ENCODE measurements at regions not wholly inside any gene's neighbourhood (a gene's known extent, or its start where the extent isn't known, plus 50 kb on each side); places are given as distances from the start of the nearest gene placed in this dataset.
"Not testable (repeated sequence)": the region's sequence is repeated elsewhere in the genome, so short reads cannot be mapped to it uniquely, and the experiment has no call there.

DNA sequence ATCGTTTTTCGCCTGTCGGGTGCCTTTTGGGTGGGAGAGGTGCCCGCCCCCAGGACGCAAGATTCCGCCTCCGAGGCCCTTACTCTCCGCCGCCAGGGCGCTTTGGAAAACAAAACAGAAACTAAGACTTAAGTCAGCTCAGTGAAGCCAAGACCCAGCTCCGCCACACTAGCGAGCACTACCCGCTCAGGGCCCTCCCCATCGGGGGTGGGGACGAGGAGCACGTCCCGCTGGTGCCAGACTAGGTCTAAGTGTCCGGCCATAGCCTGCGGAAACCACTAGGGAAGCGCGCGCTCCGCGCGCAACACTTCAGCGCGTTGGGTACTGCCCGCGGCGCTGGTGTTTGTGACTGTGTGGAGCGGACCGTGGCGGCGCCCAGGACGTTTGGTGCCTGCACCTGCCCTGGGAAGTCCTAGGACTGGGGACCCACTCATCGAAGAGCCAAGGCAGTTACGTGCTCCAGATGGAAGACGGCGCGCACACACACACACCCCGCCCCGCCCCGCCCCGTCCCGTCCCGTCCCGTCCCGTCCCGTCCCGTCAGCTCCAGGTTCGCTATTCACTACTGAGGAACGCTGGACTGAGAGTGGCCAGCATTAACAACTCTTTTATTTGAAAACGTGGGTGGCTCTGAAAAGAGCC lies 57.6 kb upstream of the BOLA1 start:
- intact Hi-C loops (cut with DNase I); DNase-seq (ENCODE audit: low spot score in 2 of 2); H3K9me3 ChIP-seq; H3K27me3 ChIP-seq; H3K4me3 ChIP-seq; H3K36me3 ChIP-seq; H3K27ac ChIP-seq: not testable (repeated sequence)
- H3K4me1 ChIP-seq = peaks cover 5 to 18% of the 10 kb centered on the region in 2 donors

DNA sequence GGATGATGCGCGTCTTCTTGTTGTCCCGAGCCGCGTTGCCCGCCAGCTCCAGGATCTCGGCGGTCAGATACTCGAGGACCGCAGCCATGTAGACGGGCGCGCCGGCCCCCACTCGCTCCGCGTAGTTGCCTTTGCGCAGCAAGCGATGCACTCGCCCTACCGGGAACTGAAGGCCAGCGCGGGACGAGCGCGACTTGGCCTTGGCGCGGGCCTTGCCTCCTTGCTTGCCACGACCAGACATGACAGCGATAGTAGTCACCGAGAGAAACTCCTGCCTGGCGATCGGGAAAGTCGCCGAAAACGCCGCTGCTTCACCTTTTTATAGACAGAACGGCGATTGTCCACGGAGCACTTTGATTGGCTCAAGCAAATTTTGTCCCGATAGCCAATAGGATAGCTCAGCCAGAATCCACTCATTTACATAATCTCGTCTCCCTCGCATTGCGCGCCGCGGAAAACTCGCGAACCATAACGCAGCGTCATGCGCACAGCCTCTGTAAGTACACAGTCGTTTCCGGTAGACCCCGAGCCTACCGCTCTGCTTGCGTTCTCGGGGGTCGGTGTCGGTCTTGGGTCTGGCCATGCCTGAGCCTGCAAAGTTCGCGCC lies 56.8 kb upstream of the BOLA1 start:
- intact Hi-C loops (cut with DNase I); H3K4me3 ChIP-seq; H3K9me3 ChIP-seq; H3K36me3 ChIP-seq; H3K27me3 ChIP-seq; DNase-seq (ENCODE audit: low spot score in 2 of 2); H3K27ac ChIP-seq: not testable (repeated sequence)
- peaks cover 5 to 21% of the 10 kb centered on the region in 2 donors for H3K4me1 ChIP-seq

DNA sequence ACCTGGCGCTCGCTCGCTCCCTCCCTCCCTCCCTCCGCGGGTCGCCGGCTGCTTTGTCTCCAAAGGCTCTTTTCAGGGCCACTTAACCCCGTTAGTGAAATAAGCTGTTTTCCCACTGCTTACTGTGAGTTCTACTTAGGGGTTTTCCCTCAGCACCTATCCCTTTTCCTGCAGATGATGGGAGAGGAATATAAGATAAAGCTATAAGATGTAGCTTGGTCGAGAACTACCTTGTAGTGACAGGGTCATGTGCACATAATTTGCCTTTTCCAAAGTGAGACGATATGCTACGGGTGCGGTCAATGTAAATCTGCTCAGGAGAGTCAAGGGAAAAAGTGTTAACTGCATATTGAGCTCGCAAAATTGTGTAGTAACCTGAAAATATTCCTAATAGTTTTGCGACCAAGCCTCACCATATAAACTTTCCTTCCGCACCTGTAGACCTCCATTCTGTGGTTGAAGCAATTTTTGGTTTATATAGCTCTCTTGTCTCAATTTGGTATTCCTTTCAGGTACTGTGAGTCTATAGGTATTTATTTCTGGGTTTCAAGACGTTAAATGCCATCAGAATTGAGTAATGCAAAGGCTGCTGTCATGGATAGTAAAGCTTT lies 55.8 kb upstream of the BOLA1 start:
- intact Hi-C loops (cut with DNase I) = no loop called here
- DNase-seq (ENCODE audit: low spot score in 2 of 2) = no peak
- Histone ChIP-seq H3K36me3 (no peaks in the 10 kb centered on the region), H3K9me3 (no peaks in the 10 kb centered on the region), H3K4me1 (peaks cover 5 to 24% of the 10 kb centered on the region in 2 donors), H3K27ac (peak overlapping the region; percentile 81 to 83), H3K4me3 (peak overlapping the region; percentile 55 to 77), H3K27me3 (no peaks in the 10 kb centered on the region)
- TF ChIP-seq, protein P1, sequence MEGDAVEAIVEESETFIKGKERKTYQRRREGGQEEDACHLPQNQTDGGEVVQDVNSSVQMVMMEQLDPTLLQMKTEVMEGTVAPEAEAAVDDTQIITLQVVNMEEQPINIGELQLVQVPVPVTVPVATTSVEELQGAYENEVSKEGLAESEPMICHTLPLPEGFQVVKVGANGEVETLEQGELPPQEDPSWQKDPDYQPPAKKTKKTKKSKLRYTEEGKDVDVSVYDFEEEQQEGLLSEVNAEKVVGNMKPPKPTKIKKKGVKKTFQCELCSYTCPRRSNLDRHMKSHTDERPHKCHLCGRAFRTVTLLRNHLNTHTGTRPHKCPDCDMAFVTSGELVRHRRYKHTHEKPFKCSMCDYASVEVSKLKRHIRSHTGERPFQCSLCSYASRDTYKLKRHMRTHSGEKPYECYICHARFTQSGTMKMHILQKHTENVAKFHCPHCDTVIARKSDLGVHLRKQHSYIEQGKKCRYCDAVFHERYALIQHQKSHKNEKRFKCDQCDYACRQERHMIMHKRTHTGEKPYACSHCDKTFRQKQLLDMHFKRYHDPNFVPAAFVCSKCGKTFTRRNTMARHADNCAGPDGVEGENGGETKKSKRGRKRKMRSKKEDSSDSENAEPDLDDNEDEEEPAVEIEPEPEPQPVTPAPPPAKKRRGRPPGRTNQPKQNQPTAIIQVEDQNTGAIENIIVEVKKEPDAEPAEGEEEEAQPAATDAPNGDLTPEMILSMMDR (IDR thresholded peaks at IDR 0.05) = no peak

DNA sequence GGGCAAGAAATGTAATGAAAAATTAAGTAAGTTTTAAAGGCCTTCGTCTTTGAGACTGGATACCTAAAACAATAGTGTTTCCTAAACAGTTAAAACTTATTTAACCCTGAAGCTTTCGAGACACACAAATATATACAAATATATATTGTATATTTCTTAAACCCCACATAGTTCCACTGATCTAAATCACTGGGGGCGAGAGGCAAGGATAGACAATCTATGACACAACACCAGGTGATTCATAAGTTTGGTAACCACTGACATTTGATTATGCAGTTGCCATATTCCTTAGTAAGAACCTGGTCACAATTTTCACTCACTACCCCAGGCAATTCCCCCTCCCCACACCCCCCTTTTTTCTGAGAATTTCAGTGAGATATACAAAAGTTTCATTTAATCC lies 55.3 kb upstream of the BOLA1 start:
- intact Hi-C loops (cut with DNase I) = no loop called here
- no peaks in the 10 kb centered on the region for H3K27me3 ChIP-seq
- no peaks in the 10 kb centered on the region for H3K9me3 ChIP-seq
- TF ChIP-seq, protein P1 (IDR thresholded peaks at IDR 0.05) = no peak
- H3K36me3 ChIP-seq = no peaks in the 10 kb centered on the region
- H3K4me3 ChIP-seq = peak overlapping the region; percentile 55 to 77
- peak overlapping the region in 1 of 2 donors; percentile 81 for H3K27ac ChIP-seq
- peaks cover 5 to 26% of the 10 kb centered on the region in 2 donors for H3K4me1 ChIP-seq
- DNase-seq (ENCODE audit: low spot score in 2 of 2) = no peak

DNA sequence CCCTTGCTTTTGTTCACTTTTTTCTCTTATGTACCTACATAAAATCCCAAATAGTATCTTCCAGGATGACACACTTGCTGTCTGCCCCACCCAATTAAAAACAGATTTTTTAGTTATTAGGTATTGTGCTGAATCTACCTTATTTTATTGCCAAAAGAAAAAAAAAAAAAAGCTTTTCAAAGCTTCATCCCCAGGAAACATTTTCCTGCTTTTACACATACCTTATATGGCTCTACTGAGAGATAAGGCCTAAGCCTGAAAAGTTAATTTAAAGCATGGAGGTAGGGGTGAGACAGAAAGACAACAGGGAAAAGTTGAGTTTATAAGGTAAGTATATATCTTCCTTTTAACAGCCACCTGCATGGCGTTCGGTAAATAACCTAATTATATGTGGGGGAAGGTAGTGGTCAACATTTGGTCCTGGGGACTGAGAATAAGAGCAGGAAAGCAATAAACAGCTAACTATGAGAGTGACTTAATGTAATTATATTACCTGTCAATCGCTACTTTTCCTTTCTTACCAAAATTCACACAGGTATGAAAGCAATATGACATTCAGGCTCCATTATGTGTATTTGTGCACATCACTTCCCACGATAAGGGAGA lies 54.6 kb upstream of the BOLA1 start:
- intact Hi-C loops (cut with DNase I) = no loop called here
- H3K27ac ChIP-seq = peak overlapping the region in 1 of 2 donors; percentile 45
- H3K27me3 ChIP-seq = no peaks in the 10 kb centered on the region
- peaks cover 6 to 32% of the 10 kb centered on the region in 2 donors for H3K4me1 ChIP-seq
- no peak for DNase-seq (ENCODE audit: low spot score in 2 of 2)
- peak overlapping the region; percentile 28 to 77 for H3K4me3 ChIP-seq
- H3K36me3 ChIP-seq = no peaks in the 10 kb centered on the region
- TF ChIP-seq, protein P1 (IDR thresholded peaks at IDR 0.05) = no peak
- no peaks in the 10 kb centered on the region for H3K9me3 ChIP-seq

DNA sequence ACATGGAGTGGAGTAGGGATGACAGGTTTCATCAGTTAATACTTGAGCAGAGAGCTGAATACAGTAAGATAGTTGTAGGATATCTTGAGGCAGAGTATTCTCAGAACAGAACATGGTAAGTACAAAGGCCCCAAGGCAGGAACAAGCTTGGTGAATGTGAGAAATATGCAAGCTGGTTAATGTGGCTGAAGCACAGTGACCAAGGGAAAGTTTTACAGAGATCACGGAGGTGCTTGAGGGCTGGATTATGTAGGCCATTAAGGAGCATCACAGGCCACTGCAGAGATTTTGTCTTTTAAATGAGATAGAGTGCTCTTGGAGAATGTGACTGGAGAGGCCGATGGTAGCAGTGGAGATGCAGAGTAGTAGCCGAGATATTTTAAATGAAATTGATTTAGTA lies 54.0 kb upstream of the BOLA1 start:
- Histone ChIP-seq H3K27me3 (no peaks in the 10 kb centered on the region), H3K9me3 (no peaks in the 10 kb centered on the region), H3K27ac (peak overlapping the region in 1 of 2 donors; percentile 45), H3K36me3 (no peaks in the 10 kb centered on the region), H3K4me1 (peaks cover 9 to 32% of the 10 kb centered on the region in 2 donors), H3K4me3 (no peak overlapping the region)
- intact Hi-C loops (cut with DNase I) = no loop called here
- no peak for DNase-seq (ENCODE audit: low spot score in 2 of 2)
- TF ChIP-seq, protein P1 (IDR thresholded peaks at IDR 0.05) = no peak

Data from ascending aorta (tissue), 2 donors.